BJ (cell line): ENCODE measurements at regions not wholly inside any gene's neighbourhood (a gene's known extent, or its start where the extent isn't known, plus 50 kb on each side); places are given as distances from the start of the nearest gene placed in this dataset.

ENCODE experiments used
- CTCF ChIA-PET: fragments of 350-600 bp; formaldehyde crosslinking; extraction: SDS; loops from one replicate; lab custom pipeline; 2021; ENCODE audit warnings: antibody characterized with exemption, inconsistent platforms; lab: Yijun Ruan, JAX
- POLR2A ChIA-PET: fragments of 300-600 bp; sonication (Branson Sonifier 250); formaldehyde crosslinking; extraction: SDS; loops from one replicate; lab custom pipeline; 2021; ENCODE audit warnings: antibody characterized with exemption; lab: Charles Lee
- DNase-seq: peaks from one replicate; pipeline ENCODE4 v3.0.0-alpha.2; 2011; ENCODE audit warnings: low read depth
- H3K27me3 ChIP-seq: 2 replicates; pipeline ENCODE4 v1.6.0; 2011; ENCODE audit warnings: low read length; ENCODE audit not compliant: control insufficient read depth, insufficient read depth
- H3K36me3 ChIP-seq: 2 replicates; pipeline ENCODE4 v1.5.1; 2011; ENCODE audit warnings: low read length; ENCODE audit not compliant: control insufficient read depth, insufficient read depth
- H3K4me3 ChIP-seq: 2 replicates; pipeline ENCODE4 v1.5.1; 2011; ENCODE audit warnings: low read depth, mild to moderate bottlenecking, control low read depth, low read length
- CTCF ChIP-seq: IDR thresholded peaks from 2 replicates; pipeline ENCODE4 v1.5.1; 2011; ENCODE audit warnings: low read depth, mild to moderate bottlenecking, control low read depth, inconsistent platforms, low read length, moderate library complexity; ENCODE audit not compliant: insufficient read depth

- TF ChIP-seq CTCF, result no peak
- POLR2A ChIA-PET, result no interaction called here
- Histone ChIP-seq H3K4me3 (no peak overlapping the region), H3K36me3 (no peaks in the 10 kb centered on the region), H3K27me3 (no peaks in the 10 kb centered on the region)
- no peak for DNase-seq
- CTCF ChIA-PET, result no interaction called here
These were observed 135.9 kb upstream of the ASB18 start for GRCh38 chr2:236400046-236400574.

GRCh38 chr2:236400594-236401360, 136.6 kb upstream of the ASB18 start:
- DNase-seq, result no peak
- H3K36me3 ChIP-seq, result no peaks in the 10 kb centered on the region
- TF ChIP-seq CTCF, result no peak
- POLR2A ChIA-PET, result no interaction called here
- no peak overlapping the region for H3K4me3 ChIP-seq
- CTCF ChIA-PET, result no interaction called here
- no peaks in the 10 kb centered on the region for H3K27me3 ChIP-seq

GRCh38 chr2:236402033-236402790, 138.0 kb upstream of the ASB18 start:
- no peak for DNase-seq
- H3K36me3 ChIP-seq, result no peaks in the 10 kb centered on the region
- POLR2A ChIA-PET, result no interaction called here
- TF ChIP-seq CTCF, result no peak
- H3K27me3 ChIP-seq, result no peaks in the 10 kb centered on the region
- no peak overlapping the region for H3K4me3 ChIP-seq
- CTCF ChIA-PET, result no interaction called here

- TF ChIP-seq CTCF, result no peak
- H3K36me3 ChIP-seq, result no peaks in the 10 kb centered on the region
- no peak overlapping the region for H3K4me3 ChIP-seq
- H3K27me3 ChIP-seq, result no peaks in the 10 kb centered on the region
- DNase-seq, result no peak
- ChIA-PET POLR2A (no interaction called here), CTCF (no interaction called here)
These were observed 138.9 kb upstream of the ASB18 start for GRCh38 chr2:236403125-236403524.

- no peak for DNase-seq
- no peak for TF ChIP-seq CTCF
- Histone ChIP-seq H3K36me3 (no peaks in the 10 kb centered on the region), H3K4me3 (no peak overlapping the region), H3K27me3 (no peaks in the 10 kb centered on the region)
- ChIA-PET CTCF (no interaction called here), POLR2A (no interaction called here)
These were observed 139.6 kb upstream of the ASB18 start for GRCh38 chr2:236403811-236404210.
